ENCODE measurements at regions not wholly inside any gene's neighbourhood (a gene's known extent, or its start where the extent isn't known, plus 50 kb on each side); places are given as distances from the start of the nearest gene placed in this dataset.

DNA sequence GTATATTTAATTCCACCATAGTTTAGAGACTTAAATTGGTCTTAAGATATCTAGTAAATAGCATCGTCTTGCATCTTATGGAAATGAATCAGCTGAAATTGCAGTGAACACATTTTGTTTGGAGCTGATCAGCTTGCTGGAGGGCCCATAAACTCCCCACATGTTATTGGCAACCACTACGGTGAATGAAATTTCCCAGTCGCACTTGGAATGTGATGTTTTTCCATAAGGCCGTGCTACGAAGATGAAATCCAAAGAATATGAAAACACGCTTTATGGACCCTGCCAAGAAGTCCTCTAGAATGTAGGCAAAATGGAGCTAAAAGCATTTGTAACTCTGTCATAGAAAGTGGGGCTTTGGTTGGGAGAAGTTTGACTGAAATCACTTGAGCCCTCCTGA lies 572.1 kb downstream of the ACTL7B start:
- no peak overlapping the region for H3K4me3 ChIP-seq (replicated peaks; ENCODE audit: low read depth, low read length)
- no peak for TF ChIP-seq CTCF (IDR thresholded peaks at IDR 0.05; ENCODE audit: low read depth, low read length, missing control alignments)
- DNase-seq (ENCODE audit: extremely low read depth, low read depth), result no peak

DNA sequence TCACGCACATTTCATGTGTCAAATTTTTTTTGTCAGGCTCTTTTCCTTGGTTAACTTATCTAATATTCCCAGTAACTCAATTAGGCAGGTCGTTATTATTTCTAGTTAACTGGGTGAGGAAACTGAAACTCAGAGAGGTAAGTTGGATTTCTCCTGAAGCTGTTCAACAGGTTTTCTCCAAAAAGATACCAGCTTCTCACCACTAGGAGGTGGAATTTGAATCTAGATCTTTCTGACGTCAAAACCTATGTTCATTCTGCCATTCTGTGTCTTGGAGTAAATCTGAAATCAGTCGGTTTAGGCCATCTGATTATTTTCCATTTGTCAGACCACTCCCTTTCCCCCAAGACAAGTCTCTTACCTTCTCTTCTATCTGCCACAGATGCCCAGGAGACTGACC lies 572.9 kb downstream of the ACTL7B start:
- no peak overlapping the region for H3K4me3 ChIP-seq (replicated peaks; ENCODE audit: low read depth, low read length)
- TF ChIP-seq CTCF (IDR thresholded peaks at IDR 0.05; ENCODE audit: low read depth, low read length, missing control alignments), result peak; percentile 9
- no peak for DNase-seq (ENCODE audit: extremely low read depth, low read depth)

DNA sequence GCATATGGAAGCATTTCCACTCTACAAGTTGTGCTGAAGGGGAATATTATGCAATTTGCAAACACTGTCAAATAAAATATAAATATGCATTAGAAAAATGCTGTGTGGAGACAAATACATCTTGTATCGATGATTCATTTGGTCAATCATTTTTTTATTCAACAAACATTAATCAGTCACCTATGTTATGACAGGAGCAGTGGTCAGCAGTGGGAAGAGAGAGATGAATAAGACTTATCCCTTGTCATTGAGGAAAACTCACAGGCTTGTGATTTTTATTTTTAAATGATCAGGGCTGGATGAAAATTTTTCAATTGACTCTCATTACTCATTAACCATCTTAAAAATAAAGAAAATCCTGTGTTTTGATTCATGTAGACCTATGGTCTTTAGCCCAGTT lies 574.1 kb downstream of the ACTL7B start:
- no peak for DNase-seq (ENCODE audit: extremely low read depth, low read depth)
- H3K4me3 ChIP-seq (replicated peaks; ENCODE audit: low read depth, low read length), result no peak overlapping the region
- no peak for TF ChIP-seq CTCF (IDR thresholded peaks at IDR 0.05; ENCODE audit: low read depth, low read length, missing control alignments)

- no peak for DNase-seq (ENCODE audit: extremely low read depth, low read depth)
- no peak for TF ChIP-seq CTCF (IDR thresholded peaks at IDR 0.05; ENCODE audit: low read depth, low read length, missing control alignments)
- H3K4me3 ChIP-seq (replicated peaks; ENCODE audit: low read depth, low read length), result no peak overlapping the region
Observed at GRCh38 chr9:108278341-108278740, 577.4 kb downstream of the ACTL7B start.

DNA sequence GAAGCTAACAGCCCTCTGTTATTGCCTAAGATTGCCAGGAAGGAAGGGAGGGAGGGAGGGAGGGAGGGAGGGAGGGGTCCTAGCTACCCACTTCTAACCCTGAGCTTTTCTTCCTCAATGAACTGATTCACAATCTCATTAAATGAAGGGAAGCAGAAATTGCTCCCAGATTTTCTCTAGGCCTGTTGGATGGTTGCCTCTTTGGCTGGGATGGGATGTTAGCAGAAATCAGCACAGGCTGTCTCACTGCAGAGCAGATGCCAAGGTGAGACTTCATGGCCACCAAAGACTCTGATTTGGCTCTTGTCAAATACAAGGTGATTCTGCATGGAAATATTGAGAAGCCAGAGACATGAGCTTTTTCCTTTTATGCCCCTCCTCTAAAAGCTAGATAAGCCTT lies 578.6 kb downstream of the ACTL7B start:
- no peak for TF ChIP-seq CTCF (IDR thresholded peaks at IDR 0.05; ENCODE audit: low read depth, low read length, missing control alignments)
- no peak overlapping the region for H3K4me3 ChIP-seq (replicated peaks; ENCODE audit: low read depth, low read length)
- no peak for DNase-seq (ENCODE audit: extremely low read depth, low read depth)

- TF ChIP-seq CTCF (IDR thresholded peaks at IDR 0.05; ENCODE audit: low read depth, low read length, missing control alignments), result no peak
- no peak overlapping the region for H3K4me3 ChIP-seq (replicated peaks; ENCODE audit: low read depth, low read length)
- no peak for DNase-seq (ENCODE audit: extremely low read depth, low read depth)
Observed at GRCh38 chr9:108275906-108276305, 579.9 kb downstream of the ACTL7B start.

DNA sequence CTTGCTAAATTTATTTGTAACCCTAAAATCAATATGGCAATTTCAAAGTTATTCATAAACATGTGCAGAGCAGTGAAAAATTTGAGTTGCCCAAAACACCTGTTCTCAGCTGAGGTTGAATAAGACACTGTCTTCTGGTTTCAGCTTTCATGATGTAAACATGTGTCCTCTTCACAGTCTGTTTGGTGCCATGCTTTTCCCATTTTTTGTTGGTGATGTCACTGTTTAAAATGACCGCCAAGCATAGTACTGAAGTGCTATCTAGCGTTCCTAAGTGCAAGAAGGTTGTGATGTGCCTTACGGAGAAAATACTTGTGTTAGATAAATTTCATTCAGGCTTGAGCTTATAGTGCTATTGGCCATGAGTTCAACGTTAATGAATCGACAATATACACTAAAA lies 580.8 kb downstream of the ACTL7B start:
- no peak for DNase-seq (ENCODE audit: extremely low read depth, low read depth)
- TF ChIP-seq CTCF (IDR thresholded peaks at IDR 0.05; ENCODE audit: low read depth, low read length, missing control alignments), result no peak
- no peak overlapping the region for H3K4me3 ChIP-seq (replicated peaks; ENCODE audit: low read depth, low read length)

Data from HFF-Myc (cell line).